Raji (cell line): ENCODE measurements at regions not wholly inside any gene's neighbourhood (a gene's known extent, or its start where the extent isn't known, plus 50 kb on each side); places are given as distances from the start of the nearest gene placed in this dataset.

Experiments used
- POLR2A ChIP-seq: IDR thresholded peaks from 2 replicates; pipeline ENCODE4 v1.6.1; 2011; ENCODE audit warnings: low read depth, low read length, control low read depth; ENCODE audit not compliant: insufficient read depth

GRCh38 chr17:70307430-70308225 is 138.3 kb downstream of the KCNJ2 start:
- TF ChIP-seq POLR2A, result no peak

DNA sequence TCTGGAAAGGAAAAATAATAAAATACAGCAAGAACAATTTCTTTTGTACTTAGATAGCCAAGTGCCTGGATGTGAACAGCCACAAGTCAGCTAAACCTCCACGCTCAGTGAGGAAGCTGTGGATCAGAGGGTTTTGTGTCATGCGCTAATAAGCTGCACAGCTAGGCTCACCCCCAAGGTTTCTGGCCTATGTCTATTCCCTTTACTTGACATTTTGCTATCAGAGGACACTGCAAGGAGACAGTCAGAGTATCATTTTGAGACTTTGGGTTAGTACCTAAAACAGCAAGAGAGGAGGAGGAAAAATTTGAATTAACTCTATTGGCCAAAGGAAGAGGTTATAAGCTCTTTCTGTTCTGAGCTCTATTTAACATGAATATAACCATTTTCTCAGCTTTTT is 139.3 kb downstream of the KCNJ2 start:
- no peak for TF ChIP-seq POLR2A

DNA sequence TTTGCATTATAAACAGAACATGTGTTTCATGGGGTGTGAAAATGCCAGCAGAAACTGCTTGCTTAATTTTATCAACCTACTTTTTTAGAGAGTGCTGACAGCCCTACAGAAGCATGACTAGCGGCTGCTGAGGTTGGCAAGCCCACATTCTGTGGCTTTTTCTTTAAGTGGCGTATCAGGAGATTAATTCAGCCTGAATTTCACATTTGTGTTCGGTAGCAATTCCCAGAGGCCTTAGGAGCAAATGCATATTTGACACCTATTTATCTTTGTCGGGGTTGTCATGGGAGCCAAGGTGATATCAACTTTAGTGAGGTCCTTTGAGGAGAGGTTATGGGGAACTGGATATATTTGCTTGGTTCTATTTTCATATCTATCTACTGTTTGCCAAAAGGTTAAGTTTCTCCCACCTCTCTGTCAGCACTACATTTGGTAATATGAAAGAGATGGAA is 140.9 kb downstream of the KCNJ2 start:
- no peak for TF ChIP-seq POLR2A

GRCh38 chr17:70313086-70313852 is 143.9 kb downstream of the KCNJ2 start:
- TF ChIP-seq POLR2A, result no peak

DNA sequence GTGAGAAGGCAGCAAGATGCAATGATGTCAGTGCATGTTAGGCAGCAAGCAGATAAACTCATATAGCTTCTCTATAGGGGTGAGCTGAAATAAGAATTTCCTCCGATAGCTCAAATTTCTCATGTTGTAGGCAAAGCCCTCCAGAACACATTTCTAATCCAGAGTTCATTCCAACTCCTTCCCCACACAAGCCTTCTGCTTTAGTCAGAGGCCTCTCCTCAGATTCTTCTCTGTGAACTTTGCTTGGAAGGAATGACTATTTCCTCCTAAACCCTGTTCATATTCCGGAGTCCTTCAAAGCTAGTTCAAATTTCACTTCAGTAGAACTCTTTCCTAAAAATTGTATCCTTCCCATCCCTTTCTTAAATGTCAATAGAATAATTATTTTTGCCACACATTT is 144.8 kb downstream of the KCNJ2 start:
- TF ChIP-seq POLR2A, result no peak

- no peak for TF ChIP-seq POLR2A
Measured at GRCh38 chr17:70314506-70314905, 145.2 kb downstream of the KCNJ2 start.

- TF ChIP-seq POLR2A, result no peak
Measured at GRCh38 chr17:70317421-70317820, 148.1 kb downstream of the KCNJ2 start.

- no peak for TF ChIP-seq POLR2A
Measured at GRCh38 chr17:70318051-70318450, 148.7 kb downstream of the KCNJ2 start.

- TF ChIP-seq POLR2A, result no peak
Measured at GRCh38 chr17:70319516-70319915, 150.2 kb downstream of the KCNJ2 start.

DNA sequence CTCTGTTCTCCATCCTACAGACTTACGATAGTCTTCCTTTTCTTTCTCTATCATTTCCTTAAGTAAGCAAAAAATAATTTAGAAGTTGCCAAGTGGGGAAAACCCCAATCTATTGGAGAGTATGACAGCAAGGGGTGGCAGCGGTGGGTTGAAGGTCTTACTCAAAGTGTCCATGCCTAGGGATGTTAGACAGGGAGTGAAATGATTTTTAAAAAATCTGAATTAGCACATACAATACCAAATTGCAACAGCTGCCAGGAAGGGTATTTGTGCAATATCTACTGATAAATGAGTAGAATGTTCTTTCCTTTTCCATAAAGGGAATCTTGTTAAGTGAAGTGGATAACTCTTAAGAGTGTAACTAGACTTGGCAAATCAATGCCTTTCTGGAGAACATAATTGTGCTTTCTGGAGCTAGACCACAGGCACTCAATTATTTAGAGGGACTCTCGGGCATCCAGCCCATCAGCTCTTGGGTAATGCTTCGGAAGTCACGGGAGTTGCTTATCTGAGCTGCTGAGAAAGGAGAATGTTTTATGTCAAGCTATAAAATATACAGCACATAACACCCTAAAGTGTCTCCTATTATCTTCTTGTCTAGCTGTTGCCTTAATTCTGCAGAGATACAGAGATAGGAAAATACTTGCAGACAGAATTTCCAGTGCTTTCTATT is 151.5 kb downstream of the KCNJ2 start:
- TF ChIP-seq POLR2A, result no peak

DNA sequence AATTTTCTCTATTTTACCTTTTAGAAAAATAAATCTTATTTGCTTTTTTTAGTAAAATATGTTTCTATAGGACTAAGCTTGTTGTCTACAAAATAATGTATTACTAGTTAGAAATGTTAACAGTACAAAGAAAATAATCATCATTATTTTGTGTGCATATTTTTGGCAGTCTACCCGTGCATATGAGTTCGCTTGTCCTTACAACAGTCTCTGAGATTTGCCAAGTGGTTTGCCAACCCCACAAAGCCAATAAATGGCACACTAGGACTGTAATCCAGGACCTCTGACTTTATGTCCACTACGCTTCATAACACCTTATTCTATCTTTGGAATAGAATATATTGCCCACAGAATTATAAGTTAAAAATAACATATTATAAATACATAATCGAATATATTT is 152.0 kb downstream of the KCNJ2 start:
- TF ChIP-seq POLR2A, result no peak

DNA sequence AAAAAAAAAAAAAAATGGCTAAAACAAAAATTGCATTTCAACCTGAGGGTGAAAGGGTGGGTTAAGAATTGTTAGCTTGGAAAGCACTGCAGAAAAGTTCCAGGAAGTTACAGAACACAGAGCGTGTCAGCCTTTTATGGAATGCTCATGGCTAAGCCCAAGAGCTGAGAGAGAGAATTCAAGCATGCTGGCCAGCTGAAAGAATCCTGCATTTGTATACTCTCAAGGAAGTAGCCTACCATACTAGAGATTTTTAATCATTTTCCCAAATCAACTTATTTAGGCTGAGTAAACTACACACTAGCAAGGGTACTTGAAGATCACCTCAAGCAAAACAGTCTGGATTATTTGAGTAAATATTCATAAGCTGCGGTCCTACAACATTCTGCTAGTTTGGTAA is 153.9 kb downstream of the KCNJ2 start:
- TF ChIP-seq POLR2A, result no peak

DNA sequence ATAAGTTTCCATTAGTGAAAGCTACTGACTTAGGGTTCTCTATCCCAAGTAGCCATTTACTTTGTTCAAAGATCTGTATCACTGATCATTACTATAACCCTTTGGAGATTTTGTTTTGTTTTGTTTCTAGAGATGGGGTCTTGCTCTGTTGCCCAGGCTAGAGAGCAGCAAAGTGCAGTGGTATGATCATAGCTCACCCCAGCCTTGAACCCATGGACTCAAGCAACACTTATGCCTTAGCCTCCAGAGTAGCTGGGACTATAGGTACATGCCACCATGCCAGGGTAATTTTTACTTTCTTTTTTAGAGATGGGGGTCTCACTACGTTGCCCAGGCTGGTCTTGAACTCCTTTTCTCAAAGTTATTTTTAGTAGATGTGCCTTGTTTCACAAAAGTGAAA is 154.7 kb downstream of the KCNJ2 start:
- TF ChIP-seq POLR2A, result no peak

DNA sequence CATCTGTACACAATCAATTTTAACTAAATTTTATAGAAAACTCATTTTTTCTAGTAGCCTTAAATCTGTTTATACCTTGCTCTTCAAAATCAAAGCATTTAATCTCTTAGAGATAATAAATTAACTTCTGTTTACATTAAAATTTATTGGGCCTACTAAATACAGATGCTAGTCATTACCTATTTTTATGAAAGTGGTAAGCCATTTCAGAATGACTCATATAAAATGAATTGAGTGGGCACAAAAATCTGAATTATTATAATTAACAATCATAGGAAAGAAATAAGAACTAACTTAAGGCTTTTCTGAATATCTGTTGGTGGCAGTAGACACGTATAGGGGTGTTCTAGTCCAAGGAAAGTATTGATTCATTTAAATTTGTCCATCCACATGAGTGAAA is 157.9 kb downstream of the KCNJ2 start:
- TF ChIP-seq POLR2A, result no peak

DNA sequence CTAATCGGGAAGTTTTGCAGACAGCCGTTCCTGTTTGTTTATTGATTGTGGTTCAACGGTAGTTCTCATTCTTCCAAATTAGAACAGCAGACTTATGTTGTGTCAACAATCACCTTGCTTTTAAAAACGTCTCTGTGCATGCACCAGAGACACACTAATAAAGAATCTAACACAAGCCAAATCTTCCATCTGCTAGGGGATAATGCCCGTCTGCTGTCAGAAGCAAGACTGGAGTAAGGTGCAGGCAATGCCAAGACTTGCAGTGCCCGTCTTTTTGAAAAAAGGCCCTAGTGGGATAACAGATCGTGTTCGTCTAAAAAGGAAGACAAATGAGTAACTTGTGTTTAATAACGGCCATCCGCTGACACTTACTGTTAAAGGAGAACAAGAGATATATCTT is 158.4 kb downstream of the KCNJ2 start:
- TF ChIP-seq POLR2A, result no peak

DNA sequence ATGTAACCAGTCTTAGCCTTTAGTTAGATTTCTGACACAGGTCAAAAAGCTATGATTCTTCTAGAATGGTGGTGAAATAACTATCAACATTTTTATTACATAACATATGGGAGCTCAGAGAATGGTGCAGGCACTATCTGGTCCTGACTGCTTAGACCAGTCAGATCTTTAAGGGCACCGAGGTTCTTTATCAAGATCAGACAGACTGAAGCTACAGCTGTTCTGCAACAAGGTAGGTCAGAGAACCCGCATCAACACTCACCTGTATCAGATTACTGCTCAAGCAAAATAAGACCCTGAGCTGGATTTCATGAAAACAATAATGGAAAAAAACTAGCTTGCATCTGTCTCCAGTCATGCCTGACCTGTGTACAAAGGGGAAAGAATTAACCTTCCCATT is 160.4 kb downstream of the KCNJ2 start:
- no peak for TF ChIP-seq POLR2A

- TF ChIP-seq POLR2A, result no peak
Measured at GRCh38 chr17:70332356-70333210, 163.3 kb downstream of the KCNJ2 start.
